Nephron (organoid): ENCODE measurements at regions not wholly inside any gene's neighbourhood (a gene's known extent, or its start where the extent isn't known, plus 50 kb on each side); places are given as distances from the start of the nearest gene placed in this dataset.

Experiments used
- H3K27ac Mint-ChIP-seq, 3 experiments: 2 replicates each; pipeline ENCODE4 v1.8.0; 2020; ENCODE audit warnings: mixed read lengths in 3 of 3, mild to moderate bottlenecking in 2 of 3, moderate library complexity in 1 of 3
- H3K27me3 Mint-ChIP-seq: 2 replicates; pipeline ENCODE4 v1.8.0; 2021; ENCODE audit warnings: low read depth, mild to moderate bottlenecking, moderate library complexity, mixed read lengths
- H3K36me3 Mint-ChIP-seq: 2 replicates; pipeline ENCODE4 v1.8.0; 2020; ENCODE audit warnings: low read depth, mixed read lengths
- H3K4me1 Mint-ChIP-seq: 2 replicates; pipeline ENCODE4 v1.8.0; 2020; ENCODE audit warnings: mixed read lengths
- H3K4me3 Mint-ChIP-seq, 3 experiments: 2 replicates each; pipeline ENCODE4 v1.8.0; 2020; ENCODE audit warnings: mild to moderate bottlenecking in 3 of 3, mixed read lengths in 3 of 3, moderate library complexity in 2 of 3
- H3K9me3 Mint-ChIP-seq: 2 replicates; pipeline ENCODE4 v1.8.0; 2020; ENCODE audit warnings: mixed read lengths
- TF ChIP-seq, protein P1 (sequence below), 3 experiments: fragments of 200-600 bp; sonication (generic); IDR thresholded peaks; one replicate each; pipeline ENCODE4 v1.5.0; 2021; ENCODE audit warnings: antibody characterized with exemption in 3 of 3; ENCODE audit not compliant: unreplicated experiment in 3 of 3

DNA sequence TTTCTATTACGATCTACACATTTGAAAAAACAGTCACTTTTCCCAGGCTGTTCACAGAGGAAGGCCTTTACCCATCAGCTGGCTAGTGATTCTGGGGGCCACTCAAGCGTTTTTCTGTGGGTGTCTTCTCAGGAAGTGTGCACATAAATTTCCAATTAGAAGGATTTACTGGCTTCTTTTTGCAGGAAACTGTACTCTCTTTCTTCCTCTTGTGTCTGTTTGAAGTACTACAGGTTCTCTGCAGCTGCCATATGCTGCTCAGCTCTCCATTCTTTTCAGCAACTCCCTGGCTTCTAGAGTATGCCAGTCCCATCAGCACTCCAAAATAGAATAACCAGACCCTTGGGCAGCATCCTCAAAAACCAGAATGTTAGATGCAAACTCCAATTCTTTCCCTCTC lies 110.4 kb upstream of the NAV3 start:
- TF ChIP-seq, protein P1, sequence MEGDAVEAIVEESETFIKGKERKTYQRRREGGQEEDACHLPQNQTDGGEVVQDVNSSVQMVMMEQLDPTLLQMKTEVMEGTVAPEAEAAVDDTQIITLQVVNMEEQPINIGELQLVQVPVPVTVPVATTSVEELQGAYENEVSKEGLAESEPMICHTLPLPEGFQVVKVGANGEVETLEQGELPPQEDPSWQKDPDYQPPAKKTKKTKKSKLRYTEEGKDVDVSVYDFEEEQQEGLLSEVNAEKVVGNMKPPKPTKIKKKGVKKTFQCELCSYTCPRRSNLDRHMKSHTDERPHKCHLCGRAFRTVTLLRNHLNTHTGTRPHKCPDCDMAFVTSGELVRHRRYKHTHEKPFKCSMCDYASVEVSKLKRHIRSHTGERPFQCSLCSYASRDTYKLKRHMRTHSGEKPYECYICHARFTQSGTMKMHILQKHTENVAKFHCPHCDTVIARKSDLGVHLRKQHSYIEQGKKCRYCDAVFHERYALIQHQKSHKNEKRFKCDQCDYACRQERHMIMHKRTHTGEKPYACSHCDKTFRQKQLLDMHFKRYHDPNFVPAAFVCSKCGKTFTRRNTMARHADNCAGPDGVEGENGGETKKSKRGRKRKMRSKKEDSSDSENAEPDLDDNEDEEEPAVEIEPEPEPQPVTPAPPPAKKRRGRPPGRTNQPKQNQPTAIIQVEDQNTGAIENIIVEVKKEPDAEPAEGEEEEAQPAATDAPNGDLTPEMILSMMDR (IDR thresholded peaks at IDR 0.05; ENCODE audit: unreplicated experiment in 3 of 3) = peak; percentile 25 to 51 (median 48)
- H3K4me3 Mint-ChIP-seq = peak overlapping the region in 1 of 3 experiments; percentile 11
- H3K27me3 Mint-ChIP-seq = no peaks in the 10 kb centered on the region
- peaks cover 18% of the 10 kb centered on the region for H3K9me3 Mint-ChIP-seq
- H3K36me3 Mint-ChIP-seq = no peaks in the 10 kb centered on the region
- peaks cover 48% of the 10 kb centered on the region for H3K4me1 Mint-ChIP-seq
- H3K27ac Mint-ChIP-seq = peak overlapping the region; percentile 79 to 96 (median 93)

DNA sequence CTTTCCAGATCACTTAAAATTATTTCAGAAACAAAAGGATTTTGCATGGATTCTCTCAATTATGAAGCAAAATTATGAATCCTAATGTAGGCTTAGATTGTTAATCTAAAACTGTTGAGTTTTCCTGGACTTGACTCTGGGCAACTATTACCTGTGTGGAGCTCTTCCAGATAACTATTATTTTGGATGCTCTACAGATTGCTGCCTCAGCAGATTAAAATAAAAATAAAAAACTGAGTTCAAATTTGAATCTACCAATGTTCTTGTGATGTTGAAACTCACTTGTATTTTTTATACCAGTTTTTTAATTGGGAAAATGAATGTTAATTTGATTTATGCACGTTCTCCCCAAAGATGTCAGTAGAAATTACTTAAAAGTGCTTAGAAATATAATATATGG lies 120.5 kb upstream of the NAV3 start:
- Mint-ChIP-seq H3K9me3 (peaks cover 11% of the 10 kb centered on the region), H3K4me1 (no peaks in the 10 kb centered on the region), H3K27me3 (no peaks in the 10 kb centered on the region), H3K27ac (no peak overlapping the region), H3K36me3 (no peaks in the 10 kb centered on the region), H3K4me3 (no peak overlapping the region)
- TF ChIP-seq, protein P1 (IDR thresholded peaks at IDR 0.05; ENCODE audit: unreplicated experiment in 3 of 3) = no peak

DNA sequence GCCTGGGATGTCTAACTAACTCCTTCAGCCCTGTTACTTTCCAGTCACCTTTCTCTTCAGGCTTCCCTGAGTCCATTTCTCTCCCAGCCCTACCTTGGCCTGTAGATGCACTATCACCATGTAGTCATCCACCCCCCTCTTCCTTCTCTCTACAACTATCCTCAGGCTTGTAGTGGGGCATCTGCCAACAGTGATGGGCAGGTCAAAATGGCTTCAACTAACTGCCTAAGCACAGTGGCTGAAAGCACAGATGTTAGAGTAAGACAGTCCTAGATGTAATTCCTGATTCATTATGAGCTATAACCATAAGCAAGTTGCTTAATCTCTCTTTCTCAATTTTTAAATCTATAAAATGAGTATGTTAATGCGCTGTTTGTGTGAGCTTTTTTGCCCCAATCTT lies 133.6 kb upstream of the NAV3 start:
- no peaks in the 10 kb centered on the region for H3K4me1 Mint-ChIP-seq
- TF ChIP-seq, protein P1 (IDR thresholded peaks at IDR 0.05; ENCODE audit: unreplicated experiment in 3 of 3) = no peak
- H3K36me3 Mint-ChIP-seq = no peaks in the 10 kb centered on the region
- no peak overlapping the region for H3K27ac Mint-ChIP-seq
- H3K27me3 Mint-ChIP-seq = no peaks in the 10 kb centered on the region
- H3K9me3 Mint-ChIP-seq = no peaks in the 10 kb centered on the region
- H3K4me3 Mint-ChIP-seq = no peak overlapping the region

DNA sequence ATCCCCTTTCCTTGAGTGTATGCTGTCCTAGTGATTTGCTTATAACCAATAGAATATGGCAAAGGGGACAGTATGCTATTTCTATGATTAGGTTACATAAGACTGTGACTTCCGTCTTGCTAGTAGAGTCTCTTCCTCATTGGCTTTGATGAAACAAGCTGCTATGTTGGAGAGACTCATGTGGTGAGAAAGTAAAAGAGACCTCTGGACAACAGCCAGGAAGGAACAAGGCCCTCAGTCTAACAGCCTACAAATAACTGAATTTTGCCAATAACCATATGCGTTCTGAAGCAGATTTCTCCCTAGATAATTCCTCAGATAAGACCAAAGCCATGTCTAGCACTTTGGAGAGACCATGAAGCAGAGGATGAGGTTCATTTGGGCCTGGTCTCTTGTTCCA lies 134.5 kb upstream of the NAV3 start:
- H3K36me3 Mint-ChIP-seq = no peaks in the 10 kb centered on the region
- no peak overlapping the region for H3K27ac Mint-ChIP-seq
- no peaks in the 10 kb centered on the region for H3K4me1 Mint-ChIP-seq
- H3K27me3 Mint-ChIP-seq = no peaks in the 10 kb centered on the region
- no peak overlapping the region for H3K4me3 Mint-ChIP-seq
- no peaks in the 10 kb centered on the region for H3K9me3 Mint-ChIP-seq
- TF ChIP-seq, protein P1 (IDR thresholded peaks at IDR 0.05; ENCODE audit: unreplicated experiment in 3 of 3) = no peak

DNA sequence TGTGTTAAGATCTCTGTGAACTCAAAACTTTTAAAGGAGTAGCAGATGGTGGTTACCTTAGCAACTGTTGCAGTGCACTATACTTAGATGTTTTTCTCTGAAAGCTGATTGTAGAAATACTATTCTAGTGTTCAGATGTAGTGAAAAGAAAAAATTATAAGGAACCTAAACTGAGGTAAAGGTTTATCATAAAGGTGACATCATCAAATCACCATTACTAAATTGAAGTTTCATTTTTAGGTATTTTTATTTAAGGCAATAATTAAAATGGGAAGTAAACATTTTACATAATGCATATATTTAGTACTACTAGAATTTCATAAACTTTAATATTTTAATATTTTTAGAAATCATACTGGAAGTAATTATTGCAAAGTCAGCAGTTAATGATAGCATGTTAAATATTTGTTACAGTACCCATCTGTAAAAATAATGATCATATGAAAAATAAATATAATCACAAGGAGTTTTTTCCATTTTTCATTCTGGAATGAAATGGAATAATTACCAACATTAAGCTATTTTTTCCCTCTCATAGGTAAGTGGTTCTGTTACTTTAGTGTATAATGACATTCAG lies 141.1 kb upstream of the NAV3 start:
- H3K4me3 Mint-ChIP-seq = no peak overlapping the region
- no peak overlapping the region for H3K27ac Mint-ChIP-seq
- no peaks in the 10 kb centered on the region for H3K27me3 Mint-ChIP-seq
- peaks cover 21% of the 10 kb centered on the region for H3K4me1 Mint-ChIP-seq
- TF ChIP-seq, protein P1 (IDR thresholded peaks at IDR 0.05; ENCODE audit: unreplicated experiment in 3 of 3) = no peak
- H3K9me3 Mint-ChIP-seq = no peaks in the 10 kb centered on the region
- H3K36me3 Mint-ChIP-seq = no peaks in the 10 kb centered on the region

DNA sequence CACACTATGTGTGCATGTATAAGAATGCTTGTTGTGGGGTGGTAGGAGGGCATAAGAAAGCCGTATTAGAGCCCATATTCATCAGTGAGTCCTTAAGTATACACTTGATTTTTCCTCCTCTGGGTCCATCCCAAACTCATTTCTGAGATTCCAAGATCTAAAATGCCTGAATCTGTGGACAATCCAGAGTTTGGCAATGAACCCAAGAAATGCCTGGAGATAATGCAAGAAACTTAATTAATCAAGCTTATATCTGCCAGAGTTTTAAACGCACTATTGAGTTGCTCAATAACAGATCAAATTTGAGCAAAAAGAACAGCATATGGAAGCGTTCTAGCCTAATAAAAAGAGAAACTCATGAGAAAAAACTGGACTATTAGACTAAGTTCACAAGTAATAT lies 143.4 kb upstream of the NAV3 start:
- Mint-ChIP-seq H3K27ac (peak overlapping the region in 1 of 3 experiments; percentile 16), H3K4me3 (no peak overlapping the region), H3K27me3 (no peaks in the 10 kb centered on the region), H3K9me3 (no peaks in the 10 kb centered on the region), H3K36me3 (no peaks in the 10 kb centered on the region), H3K4me1 (peaks cover 25% of the 10 kb centered on the region)
- TF ChIP-seq, protein P1 (IDR thresholded peaks at IDR 0.05; ENCODE audit: unreplicated experiment in 3 of 3) = no peak
